HFFc6 (cell line): ENCODE measurements at regions not wholly inside any gene's neighbourhood (a gene's known extent, or its start where the extent isn't known, plus 50 kb on each side); places are given as distances from the start of the nearest gene placed in this dataset.

Experiments used
- DNase-seq: peaks from one replicate; pipeline ENCODE4 v3.0.0-alpha.2; 2018
- H3K27ac Mint-ChIP-seq: 2 replicates; pipeline ENCODE4 v1.8.0; 2020; ENCODE audit warnings: mild to moderate bottlenecking, mixed read lengths
- H3K27me3 Mint-ChIP-seq: 2 replicates; pipeline ENCODE4 v1.8.0; 2021; ENCODE audit warnings: mild to moderate bottlenecking, moderate library complexity, mixed read lengths; ENCODE audit not compliant: insufficient read depth
- H3K36me3 Mint-ChIP-seq: 2 replicates; pipeline ENCODE4 v1.8.0; 2021; ENCODE audit warnings: low read depth, mixed read lengths
- H3K4me1 Mint-ChIP-seq: 2 replicates; pipeline ENCODE4 v1.8.0; 2020; ENCODE audit warnings: low read depth, mixed read lengths
- H3K4me3 Mint-ChIP-seq: 2 replicates; pipeline ENCODE4 v1.8.0; 2020; ENCODE audit warnings: mild to moderate bottlenecking, moderate library complexity, mixed read lengths
- H3K9me3 Mint-ChIP-seq: 2 replicates; pipeline ENCODE4 v1.8.0; 2020; ENCODE audit warnings: mild to moderate bottlenecking, mixed read lengths
- CTCF ChIP-seq: fragments of 200-600 bp; sonication (generic); IDR thresholded peaks from 2 replicates; pipeline ENCODE4 v1.5.0; 2021; ENCODE audit warnings: antibody characterized with exemption, mild to moderate bottlenecking

GRCh38 chr2:192741889-192742288 lies 547.2 kb upstream of the TMEFF2 start:
- H3K27ac Mint-ChIP-seq = no peak overlapping the region
- peaks cover 15% of the 10 kb centered on the region for H3K9me3 Mint-ChIP-seq
- H3K4me1 Mint-ChIP-seq = no peaks in the 10 kb centered on the region
- no peaks in the 10 kb centered on the region for H3K27me3 Mint-ChIP-seq
- no peak overlapping the region for H3K4me3 Mint-ChIP-seq
- no peak for TF ChIP-seq CTCF
- H3K36me3 Mint-ChIP-seq = 0 out of 2 replicates have a peak, but pooled peaks cover 3% of the 10 kb centered on the region
- no peak for DNase-seq

- TF ChIP-seq CTCF = no peak
- DNase-seq = no peak
- no peak overlapping the region for H3K27ac Mint-ChIP-seq
- peaks cover 24% of the 10 kb centered on the region for H3K9me3 Mint-ChIP-seq
- no peaks in the 10 kb centered on the region for H3K4me1 Mint-ChIP-seq
- H3K27me3 Mint-ChIP-seq = no peaks in the 10 kb centered on the region
- H3K4me3 Mint-ChIP-seq = no peak overlapping the region
- peaks cover 3% of the 10 kb centered on the region; the same call in 1 of the 2 replicates for H3K36me3 Mint-ChIP-seq
These were observed 540.7 kb upstream of the TMEFF2 start for GRCh38 chr2:192735447-192735846.

GRCh38 chr2:192729369-192729768 lies 534.6 kb upstream of the TMEFF2 start:
- H3K27ac Mint-ChIP-seq = no peak overlapping the region
- H3K4me3 Mint-ChIP-seq = no peak overlapping the region
- DNase-seq = no peak
- no peaks in the 10 kb centered on the region for H3K27me3 Mint-ChIP-seq
- H3K9me3 Mint-ChIP-seq = peaks cover 31% of the 10 kb centered on the region
- no peak for TF ChIP-seq CTCF
- H3K36me3 Mint-ChIP-seq = no peaks in the 10 kb centered on the region; the same call in 1 of the 2 replicates
- no peaks in the 10 kb centered on the region for H3K4me1 Mint-ChIP-seq

GRCh38 chr2:192725991-192726390 lies 531.3 kb upstream of the TMEFF2 start:
- H3K36me3 Mint-ChIP-seq = no peaks in the 10 kb centered on the region
- TF ChIP-seq CTCF = no peak
- H3K27ac Mint-ChIP-seq = no peak overlapping the region
- H3K9me3 Mint-ChIP-seq = peaks cover 46% of the 10 kb centered on the region
- H3K27me3 Mint-ChIP-seq = no peaks in the 10 kb centered on the region
- no peak overlapping the region for H3K4me3 Mint-ChIP-seq
- DNase-seq = no peak
- H3K4me1 Mint-ChIP-seq = no peaks in the 10 kb centered on the region

GRCh38 chr2:192719629-192720028 lies 524.9 kb upstream of the TMEFF2 start:
- Mint-ChIP-seq H3K27ac (no peak overlapping the region), H3K4me3 (no peak overlapping the region), H3K9me3 (peaks cover 33% of the 10 kb centered on the region), H3K36me3 (no peaks in the 10 kb centered on the region), H3K27me3 (no peaks in the 10 kb centered on the region), H3K4me1 (no peaks in the 10 kb centered on the region)
- no peak for TF ChIP-seq CTCF
- DNase-seq = no peak

GRCh38 chr2:192718340-192718739 lies 523.6 kb upstream of the TMEFF2 start:
- Mint-ChIP-seq H3K4me3 (no peak overlapping the region), H3K36me3 (no peaks in the 10 kb centered on the region), H3K27ac (no peak overlapping the region), H3K27me3 (no peaks in the 10 kb centered on the region), H3K9me3 (peaks cover 22% of the 10 kb centered on the region), H3K4me1 (no peaks in the 10 kb centered on the region)
- TF ChIP-seq CTCF = no peak
- DNase-seq = no peak
